Trophoblast cell (in vitro differentiated cells and primary cell): ENCODE measurements at regions not wholly inside any gene's neighbourhood (a gene's known extent, or its start where the extent isn't known, plus 50 kb on each side); places are given as distances from the start of the nearest gene placed in this dataset.

Source experiments
- DNase-seq, 2 donors: peaks; one replicate each; pipeline ENCODE4 v3.0.0-alpha.2; 2016
- H2AFZ ChIP-seq: 2 replicates; pipeline ENCODE4 v1.6.1; 2013; ENCODE audit warnings: low read length, moderate library complexity, mild to moderate bottlenecking; ENCODE audit not compliant: insufficient read depth, poor library complexity
- H2AK5ac ChIP-seq: 2 replicates; pipeline ENCODE4 v1.6.1; 2013; ENCODE audit warnings: mild to moderate bottlenecking, low read length
- H2BK120ac ChIP-seq: 2 replicates; pipeline ENCODE4 v1.6.1; 2013; ENCODE audit warnings: low read length, mild to moderate bottlenecking, moderate library complexity; ENCODE audit not compliant: insufficient read depth, poor library complexity
- H2BK12ac ChIP-seq: 2 replicates; pipeline ENCODE4 v1.6.1; 2013; ENCODE audit warnings: mild to moderate bottlenecking, low read length, moderate library complexity
- H2BK5ac ChIP-seq: 2 replicates; pipeline ENCODE4 v1.6.1; 2013; ENCODE audit warnings: low read length, low read depth, moderate library complexity, mild to moderate bottlenecking; ENCODE audit not compliant: poor library complexity
- H3K14ac ChIP-seq: 2 replicates; pipeline ENCODE4 v1.6.1; 2013; ENCODE audit warnings: mild to moderate bottlenecking, low read length
- H3K18ac ChIP-seq: 2 replicates; pipeline ENCODE4 v1.6.1; 2013; ENCODE audit warnings: mild to moderate bottlenecking, low read length
- H3K23ac ChIP-seq: 2 replicates; pipeline ENCODE4 v1.6.1; 2013; ENCODE audit warnings: low read length
- H3K27ac ChIP-seq: 2 replicates; pipeline ENCODE4 v1.5.1; 2013; ENCODE audit warnings: low read depth, mild to moderate bottlenecking, inconsistent platforms, low read length, moderate library complexity
- H3K27me3 ChIP-seq: 2 replicates; pipeline ENCODE4 v1.6.1; 2013; ENCODE audit warnings: inconsistent platforms, mild to moderate bottlenecking, low read length, moderate library complexity; ENCODE audit not compliant: insufficient read depth
- H3K36me3 ChIP-seq, 2 experiments: 1 replicate in 1 of 2; 2 replicates in 1 of 2; pipeline ENCODE4 v1.6.1; 2013; ENCODE audit warnings: low read length in 2 of 2, mild to moderate bottlenecking in 2 of 2, moderate library complexity in 1 of 2; ENCODE audit not compliant: insufficient read depth in 2 of 2, control insufficient read depth in 1 of 2
- H3K4ac ChIP-seq: 2 replicates; pipeline ENCODE4 v1.6.1; 2013; ENCODE audit warnings: low read depth, mild to moderate bottlenecking, low read length, moderate library complexity
- H3K4me1 ChIP-seq, 2 experiments: 1 replicate in 1 of 2; 2 replicates in 1 of 2; pipeline ENCODE4 v1.6.1; 2013; ENCODE audit warnings: low read length in 2 of 2, mild to moderate bottlenecking in 2 of 2, moderate library complexity in 1 of 2; ENCODE audit not compliant: insufficient read depth in 2 of 2, control insufficient read depth in 1 of 2
- H3K4me2 ChIP-seq: 2 replicates; pipeline ENCODE4 v1.6.1; 2013; ENCODE audit warnings: inconsistent platforms, mild to moderate bottlenecking, low read length, moderate library complexity
- H3K4me3 ChIP-seq: 2 replicates; pipeline ENCODE4 v1.5.1; 2013; ENCODE audit warnings: mild to moderate bottlenecking, low read depth, low read length, inconsistent platforms
- H3K79me1 ChIP-seq: one replicate; pipeline ENCODE4 v1.6.1; 2013; ENCODE audit warnings: low read length
- H3K79me2 ChIP-seq: 2 replicates; pipeline ENCODE4 v1.6.1; 2013; ENCODE audit warnings: low read length, mild to moderate bottlenecking; ENCODE audit not compliant: control insufficient read depth, insufficient read depth, poor library complexity
- H3K9ac ChIP-seq: 2 replicates; pipeline ENCODE4 v1.6.1; 2013; ENCODE audit warnings: mild to moderate bottlenecking, low read length
- H3K9me3 ChIP-seq: 2 replicates; pipeline ENCODE4 v1.6.1; 2013; ENCODE audit warnings: low read depth, mild to moderate bottlenecking, control low read depth, inconsistent platforms, low read length; ENCODE audit not compliant: insufficient read depth
- H4K12ac ChIP-seq: 2 replicates; pipeline ENCODE4 v1.6.1; 2013; ENCODE audit warnings: low read depth, mild to moderate bottlenecking, low read length, moderate library complexity
- H4K8ac ChIP-seq: 2 replicates; pipeline ENCODE4 v1.6.1; 2013; ENCODE audit warnings: low read depth, mild to moderate bottlenecking, low read length, moderate library complexity
- H4K91ac ChIP-seq: one replicate; pipeline ENCODE4 v1.6.1; 2013; ENCODE audit warnings: low read depth, mild to moderate bottlenecking, low read length, moderate library complexity
- WGBS: extraction: QIAGEN DNeasy Blood & Tissue Kit; methylation state at CpG from one replicate; pipeline ENCODE4 v1.1.7; 2013; ENCODE audit warnings: missing lambda C conversion rate; ENCODE audit not compliant: insufficient read length, insufficient coverage; ENCODE audit errors: extremely low coverage; 5-methylcytosine and 5-hydroxymethylcytosine counted together

- Histone ChIP-seq H4K8ac (no peak overlapping the region), H2BK120ac (no peak overlapping the region), H3K23ac (no peak overlapping the region), H3K79me2 (no peaks in the 10 kb centered on the region), H3K79me1 (no peaks in the 10 kb centered on the region), H2BK5ac (no peak overlapping the region), H3K18ac (no peak overlapping the region), H3K4me3 (no peak overlapping the region), H4K12ac (no peak overlapping the region), H3K14ac (no peak overlapping the region), H3K9ac (no peak overlapping the region), H2BK12ac (no peak overlapping the region), H2AK5ac (no peak overlapping the region), H3K4ac (no peak overlapping the region), H3K9me3 (no peaks in the 10 kb centered on the region), H2AFZ (no peak overlapping the region), H4K91ac (no peak overlapping the region), H3K4me2 (no peak overlapping the region), H3K4me1 (no peaks in the 10 kb centered on the region), H3K27ac (no peak overlapping the region), H3K27me3 (no peaks in the 10 kb centered on the region), H3K36me3 (no peaks in the 10 kb centered on the region)
- DNase-seq, result no peak
- WGBS, result no CpG with 5 or more reads among the region's 3 CpGs
These were observed 50.0 kb upstream of the LYVE1 start for GRCh38 chr11:10618490-10618889.
